ENCODE measurements at regions not wholly inside any gene's neighbourhood (a gene's known extent, or its start where the extent isn't known, plus 50 kb on each side); places are given as distances from the start of the nearest gene placed in this dataset.

DNA sequence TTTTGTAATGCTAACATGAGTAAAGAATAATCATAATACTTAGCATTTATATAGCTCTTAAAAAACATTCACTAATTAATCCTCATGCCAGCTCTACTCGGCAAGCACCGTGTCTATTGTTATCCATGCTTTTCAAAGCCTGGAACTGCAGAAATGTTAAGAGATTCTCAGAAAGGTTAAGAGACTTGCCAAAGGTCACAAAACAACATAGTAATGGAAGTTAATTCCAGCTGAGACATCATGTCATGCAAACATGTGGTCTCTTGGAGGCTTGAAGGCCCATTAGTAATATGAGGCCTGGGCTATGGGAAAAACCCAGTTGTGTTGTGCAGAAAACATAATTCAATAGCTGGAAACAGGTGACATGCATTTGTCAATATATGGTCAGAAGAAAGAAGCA is 389.9 kb upstream of the GOT2 start:
- TF ChIP-seq CTCF (IDR thresholded peaks at IDR 0.05) (no peak), POLR2A (IDR thresholded peaks at IDR 0.05) (no peak), EP300 (IDR thresholded peaks at IDR 0.05) (no peak)
